K562 (cell line): ENCODE measurements at regions not wholly inside any gene's neighbourhood (a gene's known extent, or its start where the extent isn't known, plus 50 kb on each side); places are given as distances from the start of the nearest gene placed in this dataset.

Source experiments
- ATAC-seq: fragments of 200-7000 bp; cut with Tn5 transposase; 3 replicates; pipeline ENCODE4 v1.9.1; 2020; ENCODE audit warnings: moderate library complexity
- BruUV-seq: library from RNA; stranded (reverse); fragments of 400-500 nt; replicated peaks from 2 replicates; lab custom pipeline; 2021; lab: Mats Ljungman, UMichigan
- CTCF ChIA-PET: fragments of 300-600 bp; formaldehyde crosslinking; extraction: SDS; loops from one replicate; lab custom pipeline; 2021; ENCODE audit warnings: low intra/inter-chr PET ratio; lab: Yijun Ruan, JAX
- POLR2A ChIA-PET: fragments of 300-600, 350-650 bp; sonication (Branson Sonifier 250); formaldehyde crosslinking; extraction: SDS; loops from one replicate; lab custom pipeline; 2021; ENCODE audit warnings: antibody characterized with exemption, inconsistent platforms; lab: Yijun Ruan, JAX
- DNase-seq, 4 experiments: peaks; one replicate each; pipeline versions ENCODE4 v3.0.0 to v3.0.0-alpha.2; 2011 to 2018; ENCODE audit warnings: low spot score in 3 of 4, mixed read lengths in 3 of 4; ENCODE audit errors: extremely low read depth in 1 of 4
- FAIRE-seq: peaks from 2 replicates; lab custom pipeline; 2011; peaks lifted over from hg19 to GRCh38; lab: Jason Lieb, UNC
- H2AFZ ChIP-seq: 2 replicates; pipeline ENCODE4 v1.6.0; 2011; ENCODE audit warnings: low read depth, low read length, control low read depth, inconsistent platforms
- H3K27ac ChIP-seq: fragments of 200-600 bp; 3 replicates; pipeline ENCODE4 v1.8.0; 2011; ENCODE audit warnings: low read depth, mild to moderate bottlenecking, control low read depth, inconsistent platforms, low read length, moderate library complexity, mixed read lengths; ENCODE audit errors: extremely low read depth
- H3K27me3 ChIP-seq, 2 experiments: fragments of 300-600 bp in 1 of 2; 2 replicates in 1 of 2; 3 replicates in 1 of 2; pipeline versions ENCODE4 v1.6.0 to v1.8.0; 2011; ENCODE audit warnings: inconsistent platforms in 2 of 2, low read length in 2 of 2, mild to moderate bottlenecking in 1 of 2, mixed read lengths in 1 of 2, moderate library complexity in 1 of 2; ENCODE audit not compliant: control insufficient read depth in 2 of 2, insufficient read depth in 2 of 2
- H3K36me3 ChIP-seq: fragments of 300-600 bp; 3 replicates; pipeline ENCODE4 v1.8.0; 2011; ENCODE audit warnings: mild to moderate bottlenecking, low read length, inconsistent platforms; ENCODE audit not compliant: control insufficient read depth, insufficient read depth
- H3K4me1 ChIP-seq, 2 experiments: fragments of 200-600 bp in 1 of 2; replicated peaks in 1 of 2; 2 replicates in 1 of 2; 3 replicates in 1 of 2; pipeline versions ENCODE4 v1.5.1 to v1.8.0; 2011; ENCODE audit warnings: inconsistent platforms in 2 of 2, low read length in 2 of 2, mild to moderate bottlenecking in 1 of 2, mixed read lengths in 1 of 2, moderate library complexity in 1 of 2; ENCODE audit not compliant: control insufficient read depth in 2 of 2, insufficient read depth in 2 of 2
- H3K4me2 ChIP-seq: 2 replicates; pipeline ENCODE4 v1.6.1; 2011; ENCODE audit warnings: low read length, control low read depth, inconsistent platforms, mixed read lengths; ENCODE audit not compliant: insufficient read depth
- H3K4me3 ChIP-seq: fragments of 200-600 bp; sonication (generic), shearing (Covaris generic); 2 replicates; pipeline ENCODE4 v1.5.1; 2016; ENCODE audit warnings: control low read depth, inconsistent platforms
- H3K79me2 ChIP-seq: fragments of 200-600 bp; 3 replicates; pipeline ENCODE4 v1.8.0; 2011; ENCODE audit warnings: low read length, inconsistent platforms; ENCODE audit not compliant: control insufficient read depth, insufficient read depth
- H3K9ac ChIP-seq, 2 experiments: 2 replicates each; pipeline versions ENCODE4 v1.6.0 to v1.6.1; 2011; ENCODE audit warnings: low read depth in 2 of 2, low read length in 2 of 2, control low read depth in 1 of 2, inconsistent platforms in 1 of 2, mild to moderate bottlenecking in 1 of 2, mixed read lengths in 1 of 2; ENCODE audit not compliant: insufficient read depth in 1 of 2
- H3K9me1 ChIP-seq: one replicate; pipeline ENCODE4 v1.6.0; 2011; ENCODE audit warnings: inconsistent platforms, mild to moderate bottlenecking, low read length, moderate library complexity; ENCODE audit not compliant: control insufficient read depth, insufficient read depth
- H3K9me3 ChIP-seq: replicated peaks from 2 replicates; pipeline ENCODE4 v1.5.1; 2011; ENCODE audit warnings: low read depth, low read length, inconsistent platforms; ENCODE audit not compliant: control insufficient read depth, insufficient read depth
- H4K20me1 ChIP-seq: replicated peaks from 2 replicates; pipeline ENCODE4 v1.6.1; 2011; ENCODE audit warnings: low read length, inconsistent platforms, mixed read lengths; ENCODE audit not compliant: control insufficient read depth, insufficient read depth
- REST ChIP-seq, 2 experiments: fragments of 450-650 bp; formaldehyde crosslinking in 1 of 2; IDR thresholded peaks; 2 replicates each; pipeline versions ENCODE4 v1.4.0 to v1.6.1; 2014 to 2020; ENCODE audit warnings: mild to moderate bottlenecking in 2 of 2, borderline replicate concordance in 1 of 2, low read depth in 1 of 2
- TEAD1 ChIP-seq, 2 experiments: fragments of 450-650 bp in 1 of 2; sonication (generic) in 1 of 2; formaldehyde crosslinking; IDR thresholded peaks; 2 replicates each; pipeline versions ENCODE4 v1.4.0 to v1.8.0; 2020 to 2022; ENCODE audit warnings: mild to moderate bottlenecking in 2 of 2, missing genetic modification reagents in 1 of 2
- WGBS: fragments of 100-300 bp; shearing (Covaris generic); methylation state at CpG from one replicate; pipeline ENCODE4 v1.1.6; 2016; ENCODE audit warnings: low coverage, mixed read lengths; ENCODE audit not compliant: insufficient coverage; ENCODE audit errors: missing lambda C conversion rate; 5-methylcytosine and 5-hydroxymethylcytosine counted together
- in situ Hi-C: fragments of 300-500 bp; cut with MboI; formaldehyde crosslinking; loops from 4 replicates; pipeline ENCODE4 v1.15.0; 2018; ENCODE audit warnings: inconsistent platforms, mixed read lengths
- intact Hi-C: fragments of 100-400 bp; cut with micrococcal nuclease; formaldehyde crosslinking; loops from 2 replicates; pipeline ENCODE4 v1.14.2; 2022
- TF ChIP-seq, protein P1 (sequence below): sonication (generic); formaldehyde crosslinking; IDR thresholded peaks from 2 replicates; pipeline ENCODE4 v1.8.0; 2022; ENCODE audit warnings: missing genetic modification reagents, mild to moderate bottlenecking, borderline replicate concordance
- TF ChIP-seq, protein P2 (sequence below): sonication (generic); formaldehyde crosslinking; IDR thresholded peaks from 2 replicates; pipeline ENCODE4 v1.9.0; 2022; ENCODE audit warnings: mild to moderate bottlenecking, missing genetic modification reagents

DNA sequence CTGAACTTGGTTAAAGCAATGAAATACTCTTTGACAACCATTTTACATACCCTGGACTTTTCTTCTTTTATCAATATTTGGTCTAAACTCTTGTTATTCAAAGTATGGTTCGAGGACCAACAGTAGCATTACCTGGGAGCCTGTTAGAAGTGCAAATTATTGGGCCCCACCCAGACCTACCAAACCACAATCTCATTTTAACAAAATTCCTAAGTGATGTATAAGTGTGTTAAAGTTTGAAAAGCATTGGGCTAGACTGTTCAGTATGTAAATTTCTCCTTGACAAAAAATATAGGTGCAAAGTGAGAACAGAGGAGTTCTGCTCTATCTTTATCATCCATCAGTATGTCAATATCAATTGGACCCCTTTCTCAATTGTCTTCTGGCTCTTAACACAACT, 67.1 kb downstream of the PGRMC1 start:
- no peak overlapping the region for H3K27ac ChIP-seq
- no peak overlapping the region for H3K9ac ChIP-seq
- POLR2A ChIA-PET, result no interaction called here
- in situ Hi-C loops (no loop called here), intact Hi-C loops (no loop called here)
- H3K9me3 ChIP-seq, result no peaks in the 10 kb centered on the region
- no peak overlapping the region for H3K4me3 ChIP-seq
- 0% methylated on average over 1 of the region's 1 CpG for WGBS
- no peak for ATAC-seq
- no peaks in the 10 kb centered on the region for H3K9me1 ChIP-seq
- H3K4me1 ChIP-seq, result no peaks in the 10 kb centered on the region; a peak in 1 of 5 replicates
- H3K4me2 ChIP-seq, result no peak overlapping the region
- DNase-seq, result no peak
- H3K27me3 ChIP-seq, result peaks cover 0 to 3% of the 10 kb centered on the region in 2 experiments; a peak in 1 of 5 replicates
- H3K36me3 ChIP-seq, result no peaks in the 10 kb centered on the region
- BruUV-seq, result no TSS peak
- FAIRE-seq, result no peak
- H2AFZ ChIP-seq, result no peak overlapping the region
- CTCF ChIA-PET, result no interaction called here
- no peaks in the 10 kb centered on the region for H3K79me2 ChIP-seq
- no peaks in the 10 kb centered on the region for H4K20me1 ChIP-seq
- TF ChIP-seq, protein P1, sequence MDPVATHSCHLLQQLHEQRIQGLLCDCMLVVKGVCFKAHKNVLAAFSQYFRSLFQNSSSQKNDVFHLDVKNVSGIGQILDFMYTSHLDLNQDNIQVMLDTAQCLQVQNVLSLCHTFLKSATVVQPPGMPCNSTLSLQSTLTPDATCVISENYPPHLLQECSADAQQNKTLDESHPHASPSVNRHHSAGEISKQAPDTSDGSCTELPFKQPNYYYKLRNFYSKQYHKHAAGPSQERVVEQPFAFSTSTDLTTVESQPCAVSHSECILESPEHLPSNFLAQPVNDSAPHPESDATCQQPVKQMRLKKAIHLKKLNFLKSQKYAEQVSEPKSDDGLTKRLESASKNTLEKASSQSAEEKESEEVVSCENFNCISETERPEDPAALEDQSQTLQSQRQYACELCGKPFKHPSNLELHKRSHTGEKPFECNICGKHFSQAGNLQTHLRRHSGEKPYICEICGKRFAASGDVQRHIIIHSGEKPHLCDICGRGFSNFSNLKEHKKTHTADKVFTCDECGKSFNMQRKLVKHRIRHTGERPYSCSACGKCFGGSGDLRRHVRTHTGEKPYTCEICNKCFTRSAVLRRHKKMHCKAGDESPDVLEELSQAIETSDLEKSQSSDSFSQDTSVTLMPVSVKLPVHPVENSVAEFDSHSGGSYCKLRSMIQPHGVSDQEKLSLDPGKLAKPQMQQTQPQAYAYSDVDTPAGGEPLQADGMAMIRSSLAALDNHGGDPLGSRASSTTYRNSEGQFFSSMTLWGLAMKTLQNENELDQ (CRISPR knock-in tag), result no peak
- TF ChIP-seq REST (IDR thresholded peaks at IDR 0.05; ENCODE audit: borderline replicate concordance) (no peak), REST (CRISPR knock-in tag; IDR thresholded peaks at IDR 0.05; ENCODE audit: low read depth) (no peak), TEAD1 (CRISPR knock-in tag; IDR thresholded peaks at IDR 0.05) (no peak)
- TF ChIP-seq, protein P2, sequence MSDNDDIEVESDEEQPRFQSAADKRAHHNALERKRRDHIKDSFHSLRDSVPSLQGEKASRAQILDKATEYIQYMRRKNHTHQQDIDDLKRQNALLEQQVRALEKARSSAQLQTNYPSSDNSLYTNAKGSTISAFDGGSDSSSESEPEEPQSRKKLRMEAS (CRISPR knock-in tag), result no peak
